ENCODE measurements at regions not wholly inside any gene's neighbourhood (a gene's known extent, or its start where the extent isn't known, plus 50 kb on each side); places are given as distances from the start of the nearest gene placed in this dataset.

GRCh38 chr1:5637171-5637570 is 355.1 kb downstream of the NPHP4 start:
- TF ChIP-seq POLR2A (IDR thresholded peaks at IDR 0.05; ENCODE audit: borderline replicate concordance, extremely low read depth, insufficient read depth, insufficient read length) (no peak), CTCF (IDR thresholded peaks at IDR 0.05 in 2 of 3, conservative IDR thresholded peaks at IDR 0.05 in 1 of 3; ENCODE audit: borderline replicate concordance in 1 of 3, insufficient read depth in 1 of 3, low read depth in 2 of 3, low read length in 2 of 3) (peak; percentile 58 to 75 (median 68); a peak in 5 of 6 replicates), EZH2phosphoT487 (IDR thresholded peaks at IDR 0.05; ENCODE audit: borderline replicate concordance) (no peak), POLR2AphosphoS5 (IDR thresholded peaks at IDR 0.05; ENCODE audit: low read depth, low read length) (no peak)

Data from HCT116 (cell line).